Stomach (tissue), 8 donors: ENCODE measurements at regions not wholly inside any gene's neighbourhood (a gene's known extent, or its start where the extent isn't known, plus 50 kb on each side); places are given as distances from the start of the nearest gene placed in this dataset.

Experiments
- DNase-seq, 2 donors: peaks; one replicate each; pipeline versions ENCODE4 v3.0.0 to v3.0.0-alpha.2; 2013 to 2019
- H3K27ac ChIP-seq, 5 donors: fragments of 200-600 bp in 4 of 5; sonication (generic) in 4 of 5; one replicate each; pipeline ENCODE4 v1.5.1; 2013 to 2019; ENCODE audit warnings: mild to moderate bottlenecking in 1 of 5, moderate library complexity in 1 of 5
- H3K27me3 ChIP-seq, 3 donors: fragments of 200-600 bp; sonication (generic); one replicate each; pipeline ENCODE4 v1.5.1; 2017 to 2019; ENCODE audit warnings: mixed run types in 1 of 3
- H3K36me3 ChIP-seq, 4 donors: fragments of 200-600 bp; sonication (generic); 1 replicate in 3 of 4; 2 replicates in 1 of 4; pipeline ENCODE4 v1.5.1; 2016 to 2019
- H3K4me1 ChIP-seq, 4 donors: fragments of 200-600 bp; sonication (generic); one replicate each; pipeline ENCODE4 v1.5.1; 2016 to 2019
- H3K4me3 ChIP-seq, 4 donors: fragments of 200-600 bp; sonication (generic) in 3 of 4; one replicate each; pipeline ENCODE4 v1.5.1; 2016 to 2019; ENCODE audit warnings: mild to moderate bottlenecking in 1 of 4
- H3K9me3 ChIP-seq, 4 donors: fragments of 200-600 bp; sonication (generic); one replicate each; pipeline ENCODE4 v1.5.1; 2016 to 2019
- EP300 ChIP-seq: sonication (generic); formaldehyde crosslinking; IDR thresholded peaks from one replicate; pipeline ENCODE4 v1.6.1; 2017; ENCODE audit warnings: antibody characterized with exemption
- POLR2A ChIP-seq, 4 donors: fragments of 450-650 bp; IDR thresholded peaks; one replicate each; pipeline ENCODE4 v1.6.1; 2016; ENCODE audit warnings: antibody characterized with exemption in 4 of 4, control low read depth in 2 of 4, mild to moderate bottlenecking in 1 of 4, moderate library complexity in 1 of 4
- POLR2AphosphoS5 ChIP-seq, 3 donors: sonication (generic); formaldehyde crosslinking; IDR thresholded peaks; one replicate each; pipeline ENCODE4 v1.6.1; 2016; ENCODE audit warnings: antibody characterized with exemption in 3 of 3
- WGBS, 5 donors: extraction: QIAGEN DNeasy Blood & Tissue Kit in 3 of 5; methylation state at CpG; one replicate each; pipeline versions ENCODE4 v1.1.5 to v1.1.7; 2013 to 2018; 5-methylcytosine and 5-hydroxymethylcytosine counted together
- intact Hi-C: fragments of 100-400 bp; cut with DNase I; formaldehyde crosslinking; loops from one replicate; pipeline ENCODE4 v1.15.1; 2023; ENCODE audit warnings: low total_unique reads
- TF ChIP-seq, protein P1 (sequence below), 7 experiments: fragments of 450-650 bp in 4 of 7; fragments of 200-600 bp in 3 of 7; sonication (generic) in 3 of 7; IDR thresholded peaks; one replicate each; pipeline ENCODE4 v1.5.1; 2016 to 2019; ENCODE audit warnings: antibody characterized with exemption in 7 of 7, control low read depth in 2 of 7, mild to moderate bottlenecking in 1 of 7
- donor health status: healthy with polysubstance abuse.
- donor health status: Bipolar disorder and iron deficiency.
- donor health status: healthy.

DNA sequence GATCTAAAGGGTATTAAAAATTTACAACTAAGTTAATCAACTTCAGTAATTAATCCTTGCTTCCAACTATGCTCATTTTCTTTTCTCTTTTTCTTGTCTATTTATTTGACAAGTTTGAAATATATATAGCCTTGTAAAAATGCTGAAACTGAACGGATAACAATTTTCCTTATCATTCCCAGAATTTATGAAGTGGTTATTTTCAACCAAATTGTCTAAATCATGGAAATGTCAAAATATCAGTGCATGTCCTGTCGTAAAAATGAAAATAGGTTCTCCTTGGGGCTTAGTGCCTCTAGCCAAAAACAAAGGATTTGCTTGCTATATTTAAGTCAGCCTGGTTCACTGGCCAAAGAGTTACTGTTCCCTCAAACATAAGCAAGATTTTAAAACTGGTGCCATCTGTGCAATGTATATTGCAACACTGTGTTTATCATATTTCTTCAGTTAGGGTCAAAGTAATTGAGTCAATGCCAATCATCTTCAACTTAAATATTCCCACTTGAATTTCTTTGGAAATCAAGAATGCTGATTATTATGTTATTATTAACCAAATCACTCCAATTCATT lies 798.3 kb downstream of the MAT2B start:
- DNase-seq, result no peak
- H3K36me3 ChIP-seq, result no peaks in the 10 kb centered on the region
- H3K9me3 ChIP-seq, result no peaks in the 10 kb centered on the region
- no peaks in the 10 kb centered on the region for H3K27me3 ChIP-seq
- H3K4me3 ChIP-seq, result no peak overlapping the region
- intact Hi-C loops, result no loop called here
- WGBS, 5 donors, result 63 to 86% (median 79%) methylated on average over 2 of the region's 2 CpGs
- TF ChIP-seq, protein P1, sequence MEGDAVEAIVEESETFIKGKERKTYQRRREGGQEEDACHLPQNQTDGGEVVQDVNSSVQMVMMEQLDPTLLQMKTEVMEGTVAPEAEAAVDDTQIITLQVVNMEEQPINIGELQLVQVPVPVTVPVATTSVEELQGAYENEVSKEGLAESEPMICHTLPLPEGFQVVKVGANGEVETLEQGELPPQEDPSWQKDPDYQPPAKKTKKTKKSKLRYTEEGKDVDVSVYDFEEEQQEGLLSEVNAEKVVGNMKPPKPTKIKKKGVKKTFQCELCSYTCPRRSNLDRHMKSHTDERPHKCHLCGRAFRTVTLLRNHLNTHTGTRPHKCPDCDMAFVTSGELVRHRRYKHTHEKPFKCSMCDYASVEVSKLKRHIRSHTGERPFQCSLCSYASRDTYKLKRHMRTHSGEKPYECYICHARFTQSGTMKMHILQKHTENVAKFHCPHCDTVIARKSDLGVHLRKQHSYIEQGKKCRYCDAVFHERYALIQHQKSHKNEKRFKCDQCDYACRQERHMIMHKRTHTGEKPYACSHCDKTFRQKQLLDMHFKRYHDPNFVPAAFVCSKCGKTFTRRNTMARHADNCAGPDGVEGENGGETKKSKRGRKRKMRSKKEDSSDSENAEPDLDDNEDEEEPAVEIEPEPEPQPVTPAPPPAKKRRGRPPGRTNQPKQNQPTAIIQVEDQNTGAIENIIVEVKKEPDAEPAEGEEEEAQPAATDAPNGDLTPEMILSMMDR (IDR thresholded peaks at IDR 0.05), result no peak
- TF ChIP-seq POLR2AphosphoS5 (IDR thresholded peaks at IDR 0.05) (no peak), POLR2A (IDR thresholded peaks at IDR 0.05) (no peak), EP300 (no peak)
- H3K27ac ChIP-seq, result no peak overlapping the region
- H3K4me1 ChIP-seq, result no peaks in the 10 kb centered on the region

DNA sequence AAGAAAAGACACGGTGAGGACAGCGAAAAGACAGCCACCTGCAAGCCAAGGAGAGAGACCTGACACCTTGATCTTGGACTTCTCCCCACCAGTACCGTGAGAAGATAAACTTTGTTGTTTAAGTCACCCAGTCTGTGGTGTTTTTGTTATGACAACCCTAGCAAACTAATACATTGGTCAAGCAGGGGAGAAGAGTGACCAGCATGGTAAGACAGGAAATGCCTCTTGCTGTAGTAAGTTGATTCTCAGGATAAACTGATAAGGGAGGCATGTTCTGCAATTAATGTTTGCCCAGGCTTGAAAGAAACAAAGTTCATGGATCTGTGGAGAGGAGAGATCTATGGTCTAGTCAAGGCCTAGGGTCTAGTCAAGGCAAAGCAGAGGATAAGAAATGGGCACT lies 801.2 kb downstream of the MAT2B start:
- intact Hi-C loops, result no loop called here
- TF ChIP-seq, protein P1 (IDR thresholded peaks at IDR 0.05), result no peak
- TF ChIP-seq EP300 (no peak), POLR2A (IDR thresholded peaks at IDR 0.05) (no peak), POLR2AphosphoS5 (IDR thresholded peaks at IDR 0.05) (no peak)
- Histone ChIP-seq H3K4me1 (no peaks in the 10 kb centered on the region), H3K9me3 (no peaks in the 10 kb centered on the region), H3K36me3 (no peaks in the 10 kb centered on the region), H3K4me3 (no peak overlapping the region), H3K27me3 (no peaks in the 10 kb centered on the region), H3K27ac (no peak overlapping the region)
- WGBS, 5 donors, result 83 to 92% (median 89%) methylated on average over 3 of the region's 3 CpGs
- DNase-seq, result no peak

DNA sequence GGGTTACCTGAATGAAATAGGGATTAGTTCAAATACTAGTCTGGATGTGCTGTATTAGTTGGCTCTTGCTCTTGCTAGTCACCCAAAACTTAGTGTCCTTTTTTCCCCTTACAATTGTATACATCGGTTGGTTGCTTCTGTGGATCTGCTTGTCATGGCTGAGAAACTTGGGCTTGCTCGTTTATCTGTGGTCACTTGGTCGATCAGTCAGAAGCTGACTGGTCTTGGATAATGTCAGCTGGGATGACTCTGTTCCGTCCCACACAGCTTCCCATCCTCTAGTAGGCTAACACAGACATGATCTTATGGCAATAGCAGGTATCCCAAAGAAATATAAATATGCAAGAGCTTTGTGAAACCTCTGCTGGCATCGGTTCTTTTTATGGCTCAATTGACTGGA lies 807.4 kb downstream of the MAT2B start:
- Histone ChIP-seq H3K4me3 (no peak overlapping the region), H3K36me3 (no peaks in the 10 kb centered on the region), H3K27ac (no peak overlapping the region), H3K27me3 (no peaks in the 10 kb centered on the region), H3K4me1 (no peaks in the 10 kb centered on the region), H3K9me3 (no peaks in the 10 kb centered on the region)
- TF ChIP-seq, protein P1 (IDR thresholded peaks at IDR 0.05), result no peak
- TF ChIP-seq POLR2A (IDR thresholded peaks at IDR 0.05) (no peak), POLR2AphosphoS5 (IDR thresholded peaks at IDR 0.05) (no peak), EP300 (no peak)
- intact Hi-C loops, result no loop called here
- no peak for DNase-seq
- WGBS, 5 donors, result 88 to 93% (median 91%) methylated on average over 5 of the region's 5 CpGs

DNA sequence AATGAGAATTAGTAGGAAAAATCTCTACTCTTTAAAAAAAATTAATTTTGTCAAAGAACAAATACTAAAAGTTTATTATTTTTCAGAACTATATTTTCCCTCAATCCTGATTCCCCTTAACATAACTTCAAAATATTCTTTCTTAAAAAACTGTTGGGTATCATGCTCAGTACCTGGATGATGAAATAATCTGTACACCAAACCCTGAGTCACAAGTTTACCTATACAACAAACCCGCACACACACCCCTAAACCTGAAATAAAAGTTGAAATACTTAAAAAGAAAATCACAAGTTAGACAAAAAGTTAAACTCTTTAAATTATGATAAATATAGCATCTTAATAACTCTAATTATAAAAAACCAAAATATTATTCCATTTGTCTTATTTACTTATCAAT lies 812.3 kb downstream of the MAT2B start:
- Histone ChIP-seq H3K4me1 (no peaks in the 10 kb centered on the region), H3K4me3 (no peak overlapping the region), H3K9me3 (no peaks in the 10 kb centered on the region), H3K36me3 (no peaks in the 10 kb centered on the region), H3K27me3 (no peaks in the 10 kb centered on the region), H3K27ac (no peak overlapping the region)
- DNase-seq, result no peak
- intact Hi-C loops, result no loop called here
- TF ChIP-seq POLR2A (IDR thresholded peaks at IDR 0.05) (no peak), POLR2AphosphoS5 (IDR thresholded peaks at IDR 0.05) (no peak), EP300 (no peak)
- TF ChIP-seq, protein P1 (IDR thresholded peaks at IDR 0.05), result no peak
- WGBS, 5 donors, result 84 to 92% (median 89%) methylated on average over 1 of the region's 1 CpG
